ENCODE measurements at regions not wholly inside any gene's neighbourhood (a gene's known extent, or its start where the extent isn't known, plus 50 kb on each side); places are given as distances from the start of the nearest gene placed in this dataset.
"Not testable (repeated sequence)": the region's sequence is repeated elsewhere in the genome, so short reads cannot be mapped to it uniquely, and the experiment has no call there.

GRCh38 chr4:15153662-15154061 is 151.4 kb downstream of the CPEB2 start:
- H3K9me3 Mint-ChIP-seq = peaks cover 3% of the 10 kb centered on the region
- no peaks in the 10 kb centered on the region for H3K36me3 Mint-ChIP-seq
- DNase-seq (ENCODE audit: low spot score in 2 of 2) (no peak), ATAC-seq (no peak)
- H3K4me1 Mint-ChIP-seq = no peaks in the 10 kb centered on the region
- no peak overlapping the region for H3K4me3 Mint-ChIP-seq
- no peak overlapping the region for H3K27ac Mint-ChIP-seq

GRCh38 chr4:15158406-15159091 is 156.3 kb downstream of the CPEB2 start:
- no peaks in the 10 kb centered on the region for H3K36me3 Mint-ChIP-seq
- H3K4me3 Mint-ChIP-seq = no peak overlapping the region
- peaks cover 6% of the 10 kb centered on the region for H3K4me1 Mint-ChIP-seq
- H3K27ac Mint-ChIP-seq = no peak overlapping the region
- no peak for ATAC-seq
- DNase-seq (ENCODE audit: low spot score in 2 of 2) = no peak
- peaks cover 3% of the 10 kb centered on the region for H3K9me3 Mint-ChIP-seq

GRCh38 chr4:15159477-15160019 is 157.3 kb downstream of the CPEB2 start:
- Mint-ChIP-seq H3K4me1 (peaks cover 6% of the 10 kb centered on the region), H3K4me3 (no peak overlapping the region), H3K36me3 (no peaks in the 10 kb centered on the region), H3K27ac (no peak overlapping the region), H3K9me3 (no peaks in the 10 kb centered on the region)
- DNase-seq (ENCODE audit: low spot score in 2 of 2) (no peak), ATAC-seq (no peak)

- H3K9me3 Mint-ChIP-seq = no peaks in the 10 kb centered on the region
- no peaks in the 10 kb centered on the region for H3K36me3 Mint-ChIP-seq
- DNase-seq (ENCODE audit: low spot score in 2 of 2) = no peak
- H3K27ac Mint-ChIP-seq = no peak overlapping the region
- H3K4me1 Mint-ChIP-seq = peaks cover 6% of the 10 kb centered on the region
- no peak for ATAC-seq
- H3K4me3 Mint-ChIP-seq = no peak overlapping the region
Observed at GRCh38 chr4:15161439-15161838, 159.2 kb downstream of the CPEB2 start.

- ATAC-seq = no peak
- Mint-ChIP-seq H3K4me3 (no peak overlapping the region), H3K4me1 (peaks cover 6% of the 10 kb centered on the region), H3K9me3 (no peaks in the 10 kb centered on the region), H3K27ac (no peak overlapping the region), H3K36me3 (no peaks in the 10 kb centered on the region)
- DNase-seq (ENCODE audit: low spot score in 2 of 2) = no peak
Observed at GRCh38 chr4:15162046-15162445, 159.8 kb downstream of the CPEB2 start.

- H3K27ac Mint-ChIP-seq = no peak overlapping the region
- ATAC-seq = no peak
- no peak for DNase-seq (ENCODE audit: low spot score in 2 of 2)
- H3K9me3 Mint-ChIP-seq = no peaks in the 10 kb centered on the region
- no peak overlapping the region for H3K4me3 Mint-ChIP-seq
- peaks cover 6% of the 10 kb centered on the region for H3K4me1 Mint-ChIP-seq
- H3K36me3 Mint-ChIP-seq = no peaks in the 10 kb centered on the region
Observed at GRCh38 chr4:15162465-15163283, 160.4 kb downstream of the CPEB2 start.

- DNase-seq (ENCODE audit: low spot score in 2 of 2) = no peak
- Mint-ChIP-seq H3K4me3 (no peak overlapping the region), H3K36me3 (no peaks in the 10 kb centered on the region), H3K9me3 (no peaks in the 10 kb centered on the region), H3K4me1 (peaks cover 6% of the 10 kb centered on the region), H3K27ac (no peak overlapping the region)
- ATAC-seq = no peak
Observed at GRCh38 chr4:15163284-15163645, 161.0 kb downstream of the CPEB2 start.

- no peaks in the 10 kb centered on the region for H3K9me3 Mint-ChIP-seq
- ATAC-seq (peak; percentile 31), DNase-seq (ENCODE audit: low spot score in 2 of 2) (no peak)
- H3K36me3 Mint-ChIP-seq = no peaks in the 10 kb centered on the region
- H3K27ac Mint-ChIP-seq = no peak overlapping the region
- no peak overlapping the region for H3K4me3 Mint-ChIP-seq
- peaks cover 6% of the 10 kb centered on the region for H3K4me1 Mint-ChIP-seq
Observed at GRCh38 chr4:15164571-15164970, 162.3 kb downstream of the CPEB2 start.

GRCh38 chr4:15167743-15168142 is 165.5 kb downstream of the CPEB2 start:
- no peak for ATAC-seq
- Mint-ChIP-seq H3K4me3 (no peak overlapping the region), H3K4me1 (no peaks in the 10 kb centered on the region), H3K27ac (no peak overlapping the region), H3K36me3 (no peaks in the 10 kb centered on the region), H3K9me3 (no peaks in the 10 kb centered on the region)
- DNase-seq (ENCODE audit: low spot score in 2 of 2) = no peak

- H3K27ac Mint-ChIP-seq = no peak overlapping the region
- no peaks in the 10 kb centered on the region for H3K36me3 Mint-ChIP-seq
- DNase-seq (ENCODE audit: low spot score in 2 of 2) (no peak), ATAC-seq (no peak)
- H3K4me1 Mint-ChIP-seq = no peaks in the 10 kb centered on the region
- H3K4me3 Mint-ChIP-seq = no peak overlapping the region
- no peaks in the 10 kb centered on the region for H3K9me3 Mint-ChIP-seq
Observed at GRCh38 chr4:15168759-15169158, 166.5 kb downstream of the CPEB2 start.

- Mint-ChIP-seq H3K36me3 (no peaks in the 10 kb centered on the region), H3K4me3 (no peak overlapping the region), H3K27ac (no peak overlapping the region), H3K9me3 (no peaks in the 10 kb centered on the region), H3K4me1 (no peaks in the 10 kb centered on the region)
- no peak for DNase-seq (ENCODE audit: low spot score in 2 of 2)
- ATAC-seq = no peak
Observed at GRCh38 chr4:15171725-15172124, 169.4 kb downstream of the CPEB2 start.

- Mint-ChIP-seq H3K4me1 (no peaks in the 10 kb centered on the region), H3K4me3 (no peak overlapping the region)
- ATAC-seq = no peak
Observed at GRCh38 chr4:15173251-15173650, 171.0 kb downstream of the CPEB2 start.

GRCh38 chr4:15174168-15174567 is 171.9 kb downstream of the CPEB2 start:
- not testable (repeated sequence) for H3K27ac Mint-ChIP-seq; DNase-seq (ENCODE audit: low spot score in 2 of 2); H3K4me1 Mint-ChIP-seq; H3K9me3 Mint-ChIP-seq; H3K4me3 Mint-ChIP-seq; ATAC-seq; H3K36me3 Mint-ChIP-seq

More at GRCh38 chr4:15173251-15173650, 171.0 kb downstream of the CPEB2 start:
- no peaks in the 10 kb centered on the region for H3K36me3 Mint-ChIP-seq
- no peak for DNase-seq (ENCODE audit: low spot score in 2 of 2)
- H3K9me3 Mint-ChIP-seq = no peaks in the 10 kb centered on the region
- H3K27ac Mint-ChIP-seq = no peak overlapping the region

- not testable (repeated sequence) for H3K36me3 Mint-ChIP-seq
Observed at GRCh38 chr4:15179842-15180241, 177.6 kb downstream of the CPEB2 start.

GRCh38 chr4:15182600-15183220 is 180.4 kb downstream of the CPEB2 start:
- peak overlapping the region; percentile 73 for H3K27ac Mint-ChIP-seq
- no peak for DNase-seq (ENCODE audit: low spot score in 2 of 2)
- H3K4me3 Mint-ChIP-seq = peak overlapping the region; percentile 33
- peaks cover 6% of the 10 kb centered on the region for H3K36me3 Mint-ChIP-seq
- ATAC-seq = peak; percentile 93
- no peaks in the 10 kb centered on the region for H3K9me3 Mint-ChIP-seq
- H3K4me1 Mint-ChIP-seq = peaks cover 15% of the 10 kb centered on the region

More at GRCh38 chr4:15179842-15180241, 177.6 kb downstream of the CPEB2 start:
- H3K27ac Mint-ChIP-seq; DNase-seq (ENCODE audit: low spot score in 2 of 2); ATAC-seq; H3K9me3 Mint-ChIP-seq; H3K4me3 Mint-ChIP-seq: not testable (repeated sequence)
- H3K4me1 Mint-ChIP-seq = peaks cover 15% of the 10 kb centered on the region

Data from stimulated activated effector memory CD8-positive, alpha-beta T cell treated with anti-CD3 and anti-CD28 coated beads, Interleukin-12 subunit alpha, Interleukin-12 subunit beta, amount 100 ng/mL, for 72 hours (primary cell).